ENCODE measurements at regions not wholly inside any gene's neighbourhood (a gene's known extent, or its start where the extent isn't known, plus 50 kb on each side); places are given as distances from the start of the nearest gene placed in this dataset.

- DNase-seq (ENCODE audit: low spot score), result no peak
Measured at GRCh38 chr5:117713585-117714198, 1139.1 kb upstream of the SEMA6A start.

- no peak for DNase-seq (ENCODE audit: low spot score)
Measured at GRCh38 chr5:117701062-117701461, 1126.4 kb upstream of the SEMA6A start.

- DNase-seq (ENCODE audit: low spot score), result no peak
Measured at GRCh38 chr5:117692606-117693005, 1118.0 kb upstream of the SEMA6A start.

- DNase-seq (ENCODE audit: low spot score), result no peak
Measured at GRCh38 chr5:117691081-117691870, 1116.7 kb upstream of the SEMA6A start.

- no peak for DNase-seq (ENCODE audit: low spot score)
Measured at GRCh38 chr5:117690612-117691011, 1116.0 kb upstream of the SEMA6A start.

GRCh38 chr5:117686926-117687325 is 1112.3 kb upstream of the SEMA6A start:
- DNase-seq (ENCODE audit: low spot score), result no peak

- DNase-seq (ENCODE audit: low spot score), result no peak
Measured at GRCh38 chr5:117682416-117682815, 1107.8 kb upstream of the SEMA6A start.

GRCh38 chr5:117681431-117682254 is 1107.0 kb upstream of the SEMA6A start:
- DNase-seq (ENCODE audit: low spot score), result no peak

- DNase-seq (ENCODE audit: low spot score), result no peak
Measured at GRCh38 chr5:117680426-117680825, 1105.8 kb upstream of the SEMA6A start.

- DNase-seq (ENCODE audit: low spot score), result no peak
Measured at GRCh38 chr5:117679046-117679445, 1104.4 kb upstream of the SEMA6A start.

GRCh38 chr5:117675646-117676045 is 1101.0 kb upstream of the SEMA6A start:
- DNase-seq (ENCODE audit: low spot score), result no peak

- DNase-seq (ENCODE audit: low spot score), result no peak
Measured at GRCh38 chr5:117671551-117671950, 1096.9 kb upstream of the SEMA6A start.

GRCh38 chr5:117667105-117667504 is 1092.5 kb upstream of the SEMA6A start:
- no peak for DNase-seq (ENCODE audit: low spot score)

- DNase-seq (ENCODE audit: low spot score), result no peak
Measured at GRCh38 chr5:117665121-117665520, 1090.5 kb upstream of the SEMA6A start.

- DNase-seq (ENCODE audit: low spot score), result no peak
Measured at GRCh38 chr5:117662361-117662760, 1087.7 kb upstream of the SEMA6A start.

- DNase-seq (ENCODE audit: low spot score), result no peak
Measured at GRCh38 chr5:117657541-117657940, 1082.9 kb upstream of the SEMA6A start.

- no peak for DNase-seq (ENCODE audit: low spot score)
Measured at GRCh38 chr5:117652958-117653280, 1078.3 kb upstream of the SEMA6A start.

- no peak for DNase-seq (ENCODE audit: low spot score)
Measured at GRCh38 chr5:117652036-117652957, 1077.7 kb upstream of the SEMA6A start.

GRCh38 chr5:117649821-117650220 is 1075.2 kb upstream of the SEMA6A start:
- no peak for DNase-seq (ENCODE audit: low spot score)

GRCh38 chr5:117645400-117645799 is 1070.8 kb upstream of the SEMA6A start:
- DNase-seq (ENCODE audit: low spot score), result no peak

- no peak for DNase-seq (ENCODE audit: low spot score)
Measured at GRCh38 chr5:117638581-117638980, 1064.0 kb upstream of the SEMA6A start.

GRCh38 chr5:117633093-117633492 is 1058.5 kb upstream of the SEMA6A start:
- DNase-seq (ENCODE audit: low spot score), result no peak

Data from pons (tissue), 1 donor.